ENCODE measurements at regions not wholly inside any gene's neighbourhood (a gene's known extent, or its start where the extent isn't known, plus 50 kb on each side); places are given as distances from the start of the nearest gene placed in this dataset.
"Not testable (repeated sequence)": the region's sequence is repeated elsewhere in the genome, so short reads cannot be mapped to it uniquely, and the experiment has no call there.

- 59 to 71% methylated on average over 2 of the region's 2 CpGs for WGBS, 2 donors (ENCODE audit: low coverage in 1 of 2)
- H3K4me1 ChIP-seq = no peaks in the 10 kb centered on the region
- no peak overlapping the region for H3K4me3 ChIP-seq
- TF ChIP-seq POLR2AphosphoS5 (IDR thresholded peaks at IDR 0.05) (no peak), POLR2A (IDR thresholded peaks at IDR 0.05) (no peak), EP300 (IDR thresholded peaks at IDR 0.05; ENCODE audit: low read depth) (no peak), CTCF (IDR thresholded peaks at IDR 0.05) (no peak)
- no peaks in the 10 kb centered on the region for H3K36me3 ChIP-seq
- H3K27me3 ChIP-seq = no peaks in the 10 kb centered on the region
- intact Hi-C loops (cut with DNase I; ENCODE audit: low total_unique reads) (no loop called here), in situ Hi-C loops (cut with MboI; ENCODE audit: low pct_ligation_motif_present in 1 of 4, low pct_unique_long_range_greater_than_20kb in 1 of 4, low sequenced_read_pairs in 3 of 4) (no loop called here)
- peaks cover 0 to under 1% of the 10 kb centered on the region in 2 donors for H3K9me3 ChIP-seq
- no peak for DNase-seq
- H3K27ac ChIP-seq = no peak overlapping the region
Measured at GRCh38 chr9:78909566-78909965, 612.6 kb downstream of the PSAT1 start.

- H3K4me1 ChIP-seq; H3K4me3 ChIP-seq; intact Hi-C loops (cut with DNase I; ENCODE audit: low total_unique reads); in situ Hi-C loops (cut with MboI; ENCODE audit: low pct_ligation_motif_present in 1 of 4, low pct_unique_long_range_greater_than_20kb in 1 of 4, low sequenced_read_pairs in 3 of 4); H3K27ac ChIP-seq; H3K9me3 ChIP-seq; DNase-seq; H3K36me3 ChIP-seq; H3K27me3 ChIP-seq: not testable (repeated sequence)
- WGBS, 2 donors (ENCODE audit: low coverage in 1 of 2) = 85 to 91% methylated on average over 1 to 2 of the region's 2 CpGs
Measured at GRCh38 chr9:78916884-78917283, 620.0 kb downstream of the PSAT1 start.

- intact Hi-C loops (cut with DNase I; ENCODE audit: low total_unique reads) (no loop called here), in situ Hi-C loops (cut with MboI; ENCODE audit: low pct_ligation_motif_present in 1 of 4, low pct_unique_long_range_greater_than_20kb in 1 of 4, low sequenced_read_pairs in 3 of 4) (no loop called here)
- WGBS, 2 donors (ENCODE audit: low coverage in 1 of 2) = 33 to 70% methylated on average over 3 of the region's 3 CpGs
- Histone ChIP-seq H3K27me3 (no peaks in the 10 kb centered on the region), H3K36me3 (no peaks in the 10 kb centered on the region), H3K4me1 (no peaks in the 10 kb centered on the region), H3K4me3 (no peak overlapping the region), H3K9me3 (peaks cover 0 to 5% of the 10 kb centered on the region in 2 donors), H3K27ac (no peak overlapping the region)
- TF ChIP-seq EP300 (IDR thresholded peaks at IDR 0.05; ENCODE audit: low read depth) = no peak
- no peak for TF ChIP-seq POLR2AphosphoS5 (IDR thresholded peaks at IDR 0.05)
- TF ChIP-seq POLR2A (IDR thresholded peaks at IDR 0.05) = no peak
- no peak for TF ChIP-seq CTCF (IDR thresholded peaks at IDR 0.05)
- no peak for DNase-seq
Measured at GRCh38 chr9:78918976-78919375, 622.1 kb downstream of the PSAT1 start.

- DNase-seq = no peak
- WGBS, 2 donors (ENCODE audit: low coverage in 1 of 2) = 78 to 94% methylated on average over 2 of the region's 2 CpGs
- no peaks in the 10 kb centered on the region for H3K27me3 ChIP-seq
- no peak overlapping the region for H3K27ac ChIP-seq
- no peak overlapping the region for H3K4me3 ChIP-seq
- no peaks in the 10 kb centered on the region for H3K36me3 ChIP-seq
- no peak for TF ChIP-seq POLR2A (IDR thresholded peaks at IDR 0.05)
- no peak for TF ChIP-seq CTCF (IDR thresholded peaks at IDR 0.05)
- no peak for TF ChIP-seq POLR2AphosphoS5 (IDR thresholded peaks at IDR 0.05)
- no peak for TF ChIP-seq EP300 (IDR thresholded peaks at IDR 0.05; ENCODE audit: low read depth)
- intact Hi-C loops (cut with DNase I; ENCODE audit: low total_unique reads) (no loop called here), in situ Hi-C loops (cut with MboI; ENCODE audit: low pct_ligation_motif_present in 1 of 4, low pct_unique_long_range_greater_than_20kb in 1 of 4, low sequenced_read_pairs in 3 of 4) (no loop called here)
- H3K4me1 ChIP-seq = no peaks in the 10 kb centered on the region
- peaks cover 0 to 2% of the 10 kb centered on the region in 2 donors for H3K9me3 ChIP-seq
Measured at GRCh38 chr9:78919701-78920100, 622.8 kb downstream of the PSAT1 start.

GRCh38 chr9:78921341-78921740, 624.4 kb downstream of the PSAT1 start:
- no peaks in the 10 kb centered on the region for H3K9me3 ChIP-seq
- intact Hi-C loops (cut with DNase I; ENCODE audit: low total_unique reads) (no loop called here), in situ Hi-C loops (cut with MboI; ENCODE audit: low pct_ligation_motif_present in 1 of 4, low pct_unique_long_range_greater_than_20kb in 1 of 4, low sequenced_read_pairs in 3 of 4) (no loop called here)
- no peak for DNase-seq
- no peaks in the 10 kb centered on the region for H3K36me3 ChIP-seq
- 77 to 85% methylated on average over 1 to 2 of the region's 2 CpGs for WGBS, 2 donors (ENCODE audit: low coverage in 1 of 2)
- no peaks in the 10 kb centered on the region for H3K4me1 ChIP-seq
- TF ChIP-seq POLR2A (IDR thresholded peaks at IDR 0.05) (no peak), EP300 (IDR thresholded peaks at IDR 0.05; ENCODE audit: low read depth) (no peak), POLR2AphosphoS5 (IDR thresholded peaks at IDR 0.05) (no peak), CTCF (IDR thresholded peaks at IDR 0.05) (no peak)
- H3K27me3 ChIP-seq = no peaks in the 10 kb centered on the region
- H3K27ac ChIP-seq = no peak overlapping the region
- H3K4me3 ChIP-seq = no peak overlapping the region

All from transverse colon (tissue), 4 donors.